AG09319 (cell line): ENCODE measurements at regions not wholly inside any gene's neighbourhood (a gene's known extent, or its start where the extent isn't known, plus 50 kb on each side); places are given as distances from the start of the nearest gene placed in this dataset.

Experiments used
- DNase-seq: peaks from one replicate; pipeline ENCODE4 v3.0.0-alpha.2; 2010; ENCODE audit warnings: low read depth; ENCODE audit errors: extremely low read depth
- CTCF ChIP-seq: IDR thresholded peaks from 2 replicates; pipeline ENCODE4 v1.5.1; 2011; ENCODE audit warnings: low read depth, mild to moderate bottlenecking, inconsistent platforms, low read length, moderate library complexity

- no peak for DNase-seq
- no peak for TF ChIP-seq CTCF
These were observed 541.3 kb upstream of the SOX11 start for GRCh38 chr2:5150871-5151270.

DNA sequence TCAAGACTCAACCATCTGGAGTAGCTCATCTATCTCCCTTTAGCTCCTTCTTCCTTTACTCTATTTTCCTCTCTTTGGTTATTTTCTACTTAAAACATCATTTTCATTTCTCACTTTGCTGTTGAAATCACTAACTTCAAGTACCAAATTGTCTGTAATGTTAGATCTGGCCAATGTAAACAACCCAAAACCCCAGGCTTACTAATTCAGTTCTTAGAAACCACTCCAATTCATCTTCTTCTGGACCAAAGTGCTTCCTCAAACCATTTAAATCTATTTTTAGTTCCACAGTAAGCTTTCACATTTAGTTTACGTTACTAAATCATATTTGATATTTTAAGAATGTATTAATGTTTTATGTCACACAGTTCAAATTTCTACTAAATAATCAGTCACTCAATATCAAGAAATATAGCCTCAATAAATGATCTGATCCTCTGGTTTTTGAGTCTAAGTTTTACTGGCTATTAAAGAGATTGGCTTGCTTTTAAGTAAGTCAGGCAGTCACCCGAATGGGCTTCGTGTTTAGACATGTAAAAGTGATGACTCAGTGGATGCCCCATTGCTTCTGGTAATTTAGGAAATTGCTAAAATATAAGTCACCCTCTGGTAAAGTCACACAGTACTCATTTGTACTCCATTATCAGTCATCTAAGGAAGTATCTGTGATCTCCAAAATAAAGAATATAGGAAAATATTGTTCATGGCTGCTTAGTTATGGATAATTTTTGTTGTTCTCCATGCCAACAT, 527.2 kb upstream of the SOX11 start:
- no peak for TF ChIP-seq CTCF
- DNase-seq: no peak

- no peak for TF ChIP-seq CTCF
These were observed 519.3 kb upstream of the SOX11 start for GRCh38 chr2:5172923-5173322.

GRCh38 chr2:5173876-5174535, 518.2 kb upstream of the SOX11 start:
- no peak for DNase-seq
- TF ChIP-seq CTCF: no peak

More at GRCh38 chr2:5172923-5173322, 519.3 kb upstream of the SOX11 start:
- no peak for DNase-seq

DNA sequence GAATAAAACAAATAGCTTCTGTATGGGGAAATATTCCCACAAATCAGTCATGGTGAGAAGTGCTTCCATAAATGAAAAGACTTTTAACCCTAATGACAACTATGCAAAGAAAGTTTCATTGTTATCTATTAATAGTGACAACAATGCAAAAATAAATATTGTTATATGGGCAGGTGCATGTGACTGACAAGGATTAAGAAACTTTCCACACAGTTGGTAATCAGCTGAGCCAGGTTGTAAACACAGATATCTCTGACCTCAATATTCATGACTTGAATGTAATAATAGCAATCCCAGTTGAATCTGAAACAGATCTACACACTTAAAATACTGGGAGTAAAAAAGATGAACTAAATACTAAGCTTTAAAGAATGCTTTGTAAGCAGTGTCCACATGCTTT, 517.0 kb upstream of the SOX11 start:
- TF ChIP-seq CTCF: no peak
- DNase-seq: no peak

DNA sequence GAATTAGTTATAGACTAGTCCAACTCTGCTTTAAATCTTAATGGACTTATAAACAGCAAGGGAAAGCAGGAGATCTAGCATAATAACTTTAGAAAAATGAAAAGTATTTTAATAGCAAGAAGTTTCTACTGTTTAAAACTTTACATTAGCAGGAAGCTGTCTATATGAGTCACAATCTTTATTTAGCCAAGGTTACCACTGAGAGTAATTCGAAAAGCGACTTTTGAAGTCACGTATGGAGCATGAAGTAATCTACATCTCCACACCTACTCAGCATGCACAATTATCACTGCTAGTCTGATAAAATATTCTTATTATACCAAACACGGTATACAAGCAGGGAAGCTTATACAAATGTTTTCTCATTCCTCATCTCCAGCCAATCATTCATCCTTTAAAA, 515.4 kb upstream of the SOX11 start:
- no peak for TF ChIP-seq CTCF
- no peak for DNase-seq

DNA sequence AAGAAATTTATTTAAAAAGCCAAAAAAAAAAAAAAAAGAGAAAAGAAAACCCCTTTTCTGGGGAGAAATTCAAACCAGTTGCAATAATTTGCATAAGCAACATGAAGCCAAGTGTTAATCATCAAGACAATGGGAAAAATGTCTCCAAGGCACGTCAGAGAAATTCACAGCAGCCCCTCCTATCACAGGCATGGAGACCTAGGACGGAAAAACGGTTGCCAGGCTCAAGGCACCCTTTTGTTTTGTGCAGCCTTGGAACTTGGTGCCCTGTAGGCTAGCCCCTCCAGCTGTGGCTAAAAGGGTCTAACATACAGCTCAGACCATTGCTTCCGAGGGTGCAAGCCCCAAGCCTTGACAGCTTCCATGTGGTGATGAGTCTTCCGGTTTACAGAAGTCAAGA, 509.2 kb upstream of the SOX11 start:
- no peak for DNase-seq
- TF ChIP-seq CTCF: no peak
